ENCODE measurements at regions not wholly inside any gene's neighbourhood (a gene's known extent, or its start where the extent isn't known, plus 50 kb on each side); places are given as distances from the start of the nearest gene placed in this dataset.

DNA sequence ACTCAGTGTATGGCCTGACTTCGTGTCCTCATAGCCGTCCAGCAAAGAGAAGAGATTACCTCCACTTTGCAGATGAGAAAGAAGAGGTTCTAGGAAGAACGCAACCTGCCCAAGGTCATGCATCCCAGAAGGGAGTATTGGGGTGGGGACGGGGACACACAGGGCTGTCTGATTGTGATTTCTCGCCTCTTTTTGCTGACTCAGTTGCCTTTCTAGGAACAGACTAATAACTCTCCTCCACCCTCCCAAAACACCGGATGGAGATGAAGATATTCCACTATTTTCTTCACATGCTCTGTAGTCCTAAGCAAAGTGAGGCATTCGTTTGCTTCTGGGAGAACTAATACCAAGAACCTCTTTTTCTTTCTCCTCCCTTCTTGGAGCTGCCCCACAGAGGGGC, 529.3 kb downstream of the MIAT start (continued):
- no peak for TF ChIP-seq RAD21 (IDR thresholded peaks at IDR 0.05 in 1 of 2, conservative IDR thresholded peaks at IDR 0.05 in 1 of 2; ENCODE audit: low read depth in 2 of 2, low read length in 2 of 2)
- TF ChIP-seq POLR2A (IDR thresholded peaks at IDR 0.05; ENCODE audit: control extremely low read depth in 1 of 2, low read depth in 2 of 2, low read length in 2 of 2), result no peak
- no peak for TF ChIP-seq CHD2 (IDR thresholded peaks at IDR 0.05; ENCODE audit: low read length)
- TF ChIP-seq NANOG (IDR thresholded peaks at IDR 0.05; ENCODE audit: insufficient read depth, low read depth, low read length, poor library complexity, severe bottlenecking), result no peak
- TF ChIP-seq SP2 (IDR thresholded peaks at IDR 0.05; ENCODE audit: low read length), result no peak

All from H1 (cell line).